ENCODE measurements at regions not wholly inside any gene's neighbourhood (a gene's known extent, or its start where the extent isn't known, plus 50 kb on each side); places are given as distances from the start of the nearest gene placed in this dataset.
"Not testable (repeated sequence)": the region's sequence is repeated elsewhere in the genome, so short reads cannot be mapped to it uniquely, and the experiment has no call there.

DNA sequence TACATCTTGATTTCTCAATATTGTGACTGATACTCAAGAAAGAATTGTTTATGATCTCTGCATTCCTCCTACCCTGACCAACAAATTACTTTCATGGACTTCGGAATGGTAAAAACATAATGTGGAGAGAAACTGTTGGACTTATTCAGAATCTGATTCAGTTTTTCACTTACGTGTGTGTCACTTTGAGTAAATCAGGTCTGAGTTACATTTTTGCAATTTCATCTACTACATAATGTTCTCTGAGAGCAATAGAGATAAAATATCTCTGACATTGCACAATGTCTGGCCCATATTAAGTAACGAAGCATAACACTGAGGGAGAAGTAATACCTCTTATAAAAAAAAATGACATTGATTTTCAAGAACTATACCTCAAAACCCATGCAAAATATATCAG, 1337.9 kb upstream of the CHAC2 start:
- DNase-seq (ENCODE audit: insufficient read length, low spot score) (no peak), FAIRE-seq (no peak)

DNA sequence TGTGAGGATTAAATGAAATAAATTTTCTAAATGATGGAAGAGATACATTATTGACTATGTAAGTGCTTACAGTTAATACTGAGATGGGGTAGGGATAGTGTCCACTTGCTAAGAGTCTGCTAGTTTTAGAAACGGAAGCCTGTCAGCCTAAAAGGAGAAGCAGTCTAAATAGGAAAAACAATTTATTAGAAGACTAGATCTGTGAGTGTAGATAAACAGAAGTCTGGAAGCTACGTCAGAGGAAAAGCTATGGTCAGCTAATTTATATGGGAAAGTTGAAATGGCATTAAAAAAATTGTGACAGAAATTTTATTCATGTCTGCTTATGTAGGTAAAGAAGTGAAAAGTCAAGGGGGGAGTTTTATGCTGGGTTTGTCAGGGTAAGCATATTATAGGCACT, 1338.4 kb upstream of the CHAC2 start:
- FAIRE-seq (no peak), DNase-seq (ENCODE audit: insufficient read length, low spot score) (no peak)

- no peak for DNase-seq (ENCODE audit: insufficient read length, low spot score)
- FAIRE-seq = no peak
These were observed 1339.4 kb upstream of the CHAC2 start for GRCh38 chr2:52428224-52428623.

DNA sequence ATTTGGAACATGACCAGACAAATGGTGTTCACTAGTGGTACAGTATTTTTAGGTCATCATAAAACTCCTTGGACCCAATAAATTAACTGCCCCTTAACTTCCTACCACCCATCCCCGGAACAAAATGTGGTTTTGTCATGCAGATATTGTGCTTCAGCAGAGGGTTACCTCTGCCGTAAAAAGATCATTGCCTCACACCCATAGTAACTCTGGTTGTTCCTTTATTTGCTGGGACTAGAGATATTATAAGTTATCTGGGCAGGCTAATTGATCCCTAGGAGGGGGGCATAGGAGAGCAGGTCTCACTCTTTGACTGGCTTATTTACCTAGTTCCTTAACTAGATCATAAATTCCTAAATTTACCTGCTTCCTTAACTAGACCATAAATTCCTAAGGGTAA, 1343.9 kb upstream of the CHAC2 start:
- DNase-seq (ENCODE audit: insufficient read length, low spot score) (no peak), FAIRE-seq (no peak)

GRCh38 chr2:52423111-52423510, 1344.5 kb upstream of the CHAC2 start:
- FAIRE-seq = no peak
- no peak for DNase-seq (ENCODE audit: insufficient read length, low spot score)

DNA sequence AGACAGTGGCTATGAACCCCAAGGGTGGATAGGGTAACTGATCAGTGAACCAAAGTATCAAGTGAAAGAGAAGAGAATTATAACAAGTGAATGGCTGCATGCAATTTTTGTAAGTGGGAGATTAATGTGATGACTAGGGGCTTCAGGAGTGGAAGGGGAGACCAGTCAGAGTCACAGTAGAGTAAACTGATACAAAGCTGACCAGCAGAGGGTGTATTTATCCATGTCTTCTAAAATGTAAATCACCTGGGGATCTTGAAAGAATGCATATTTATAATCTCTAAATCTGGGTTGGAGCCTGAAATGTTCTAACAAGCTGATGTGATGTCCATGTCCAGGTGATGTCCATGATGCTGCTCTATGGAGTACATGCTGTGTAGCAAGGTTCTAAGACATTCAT, 1351.3 kb upstream of the CHAC2 start:
- no peak for DNase-seq (ENCODE audit: insufficient read length, low spot score)
- no peak for FAIRE-seq

DNA sequence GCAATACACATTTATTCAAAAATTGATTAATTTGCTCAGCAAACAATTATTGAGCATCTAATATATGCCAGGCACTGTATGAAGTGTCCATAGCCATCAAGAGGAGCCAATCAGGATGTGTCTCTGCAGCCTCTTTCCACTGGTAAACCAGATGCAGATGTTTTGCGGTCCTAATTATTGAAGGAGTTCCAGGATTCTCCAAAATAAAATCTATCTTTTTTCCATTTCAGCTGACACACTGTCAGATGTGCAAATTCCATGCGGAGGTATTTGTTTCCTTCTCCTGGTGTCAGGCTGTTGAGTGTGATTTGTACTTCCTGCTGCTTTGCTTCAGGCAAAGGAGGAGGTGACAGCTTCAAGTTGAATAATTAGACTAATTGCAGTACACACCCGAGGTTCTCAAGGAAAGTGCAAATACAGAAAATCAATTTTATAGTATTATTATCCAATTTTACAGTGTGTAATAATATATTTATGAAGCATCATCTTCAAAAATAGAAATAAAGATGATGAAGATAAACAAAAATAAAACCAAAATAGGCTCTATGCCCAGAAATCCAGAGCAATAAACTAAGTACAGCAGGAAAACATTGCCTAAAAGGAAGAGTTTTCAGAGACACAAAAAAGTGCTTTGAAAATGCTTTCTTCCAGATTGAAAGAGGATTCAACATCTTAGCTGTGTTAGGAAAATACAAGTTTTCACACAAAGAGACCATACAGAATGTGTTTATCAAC, 1352.9 kb upstream of the CHAC2 start:
- no peak for FAIRE-seq

GRCh38 chr2:52409308-52410118, 1358.1 kb upstream of the CHAC2 start:
- FAIRE-seq; DNase-seq (ENCODE audit: insufficient read length, low spot score): not testable (repeated sequence)

More for the DNA sequence above, 1352.9 kb upstream of the CHAC2 start:
- no peak for DNase-seq (ENCODE audit: insufficient read length, low spot score)

DNA sequence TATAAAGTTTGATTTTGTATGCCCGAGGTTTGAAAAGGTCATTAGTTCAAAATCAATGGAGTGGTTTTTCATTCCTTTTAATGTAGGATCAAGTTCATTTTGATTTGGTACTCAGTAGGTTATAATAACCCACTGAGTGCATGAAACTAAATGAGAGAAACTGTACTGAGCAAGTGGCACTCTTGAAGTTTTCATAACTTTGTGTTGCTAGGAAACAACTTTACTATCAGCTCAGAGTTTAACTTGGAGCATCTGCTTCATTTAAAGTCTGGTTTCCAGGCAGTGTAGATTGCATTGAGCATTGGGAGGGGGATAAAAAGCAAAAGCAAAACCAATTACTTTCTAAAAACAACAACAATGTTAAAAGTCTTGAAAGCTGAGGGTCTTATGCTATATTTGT, 1361.6 kb upstream of the CHAC2 start:
- no peak for DNase-seq (ENCODE audit: insufficient read length, low spot score)
- FAIRE-seq = no peak

DNA sequence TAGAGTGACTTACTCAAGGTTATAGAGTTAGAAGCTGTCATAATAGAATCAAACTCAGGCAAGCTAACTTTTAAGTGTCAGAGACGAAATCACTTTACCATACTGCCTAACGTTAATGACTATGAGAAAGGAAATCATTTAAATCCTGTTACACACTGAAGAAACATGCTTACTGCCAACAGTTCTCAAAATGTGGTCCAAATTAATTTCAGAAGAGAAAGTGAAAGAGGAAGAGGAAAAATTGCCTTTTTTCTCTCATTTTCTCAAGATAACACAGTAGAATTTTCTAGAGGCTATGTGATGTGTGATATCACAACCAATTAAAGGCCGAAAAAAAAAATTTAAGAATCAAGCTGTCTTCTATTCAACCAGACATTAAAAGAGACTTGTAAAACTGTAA, 1362.7 kb upstream of the CHAC2 start:
- no peak for FAIRE-seq
- DNase-seq (ENCODE audit: insufficient read length, low spot score) = no peak

- FAIRE-seq (no peak), DNase-seq (ENCODE audit: insufficient read length, low spot score) (no peak)
These were observed 1363.6 kb upstream of the CHAC2 start for GRCh38 chr2:52404046-52404445.

GRCh38 chr2:52402128-52402527, 1365.5 kb upstream of the CHAC2 start:
- FAIRE-seq (no peak), DNase-seq (ENCODE audit: insufficient read length, low spot score) (no peak)

- no peak for FAIRE-seq
- DNase-seq (ENCODE audit: insufficient read length, low spot score) = no peak
These were observed 1364.9 kb upstream of the NRXN1 start for GRCh38 chr2:52396836-52397235.

- DNase-seq (ENCODE audit: insufficient read length, low spot score) (no peak), FAIRE-seq (no peak)
These were observed 1364.0 kb upstream of the NRXN1 start for GRCh38 chr2:52395912-52396311.

DNA sequence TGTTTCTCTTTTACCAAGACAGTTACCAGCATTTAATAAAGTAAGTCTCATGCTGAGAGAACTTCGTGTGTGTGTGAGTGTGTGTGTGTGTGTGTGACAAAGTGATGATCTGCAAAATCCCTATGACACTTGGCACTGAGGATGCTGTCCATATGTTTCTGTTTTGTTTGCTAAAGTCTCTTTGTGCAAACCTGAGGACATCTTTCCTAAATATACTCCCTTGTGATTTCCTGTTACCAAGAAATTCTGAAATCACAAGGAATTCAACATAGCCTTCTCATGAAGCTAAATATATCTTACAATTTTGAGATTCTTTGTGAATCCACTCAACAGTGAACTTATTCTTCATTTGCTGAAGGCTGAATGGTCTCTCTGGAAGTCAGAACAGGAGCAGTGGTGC, 1359.7 kb upstream of the NRXN1 start:
- FAIRE-seq (no peak), DNase-seq (ENCODE audit: insufficient read length, low spot score) (no peak)

- FAIRE-seq (no peak), DNase-seq (ENCODE audit: insufficient read length, low spot score) (no peak)
These were observed 1358.7 kb upstream of the NRXN1 start for GRCh38 chr2:52390651-52391050.

DNA sequence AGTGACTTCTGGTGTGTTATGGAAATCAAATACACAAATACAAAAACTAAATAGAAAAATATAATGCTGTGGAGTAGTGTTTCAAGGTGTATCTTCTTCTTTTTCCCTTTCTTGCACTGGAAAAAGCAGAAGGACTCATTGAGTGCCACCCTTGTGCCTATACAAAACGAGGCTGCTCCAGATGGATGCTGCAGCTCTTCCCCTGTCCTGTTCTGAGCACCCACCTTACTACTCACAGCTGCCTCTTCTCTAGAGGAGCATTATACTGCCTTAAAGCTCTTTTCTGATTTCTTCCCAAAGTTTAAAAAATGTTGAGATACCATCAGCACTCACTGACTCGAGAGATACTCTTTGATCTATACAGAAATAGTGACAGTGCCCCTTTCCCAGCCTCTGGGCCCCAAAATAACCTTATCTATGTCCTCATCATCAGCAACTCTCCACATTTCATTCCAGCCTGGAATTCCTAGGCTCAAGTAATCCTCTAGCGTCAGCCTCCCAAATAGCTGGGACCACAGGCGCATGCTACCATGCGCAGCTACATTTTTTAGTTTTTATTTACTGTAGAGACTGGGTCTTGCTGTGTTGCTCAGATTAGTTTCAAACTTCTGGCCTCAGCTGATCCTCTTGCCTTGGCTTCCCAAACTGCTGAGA, 1356.1 kb upstream of the NRXN1 start:
- FAIRE-seq (no peak), DNase-seq (ENCODE audit: insufficient read length, low spot score) (no peak)

GRCh38 chr2:52386433-52387030, 1354.6 kb upstream of the NRXN1 start:
- DNase-seq (ENCODE audit: insufficient read length, low spot score) = no peak
- no peak for FAIRE-seq

DNA sequence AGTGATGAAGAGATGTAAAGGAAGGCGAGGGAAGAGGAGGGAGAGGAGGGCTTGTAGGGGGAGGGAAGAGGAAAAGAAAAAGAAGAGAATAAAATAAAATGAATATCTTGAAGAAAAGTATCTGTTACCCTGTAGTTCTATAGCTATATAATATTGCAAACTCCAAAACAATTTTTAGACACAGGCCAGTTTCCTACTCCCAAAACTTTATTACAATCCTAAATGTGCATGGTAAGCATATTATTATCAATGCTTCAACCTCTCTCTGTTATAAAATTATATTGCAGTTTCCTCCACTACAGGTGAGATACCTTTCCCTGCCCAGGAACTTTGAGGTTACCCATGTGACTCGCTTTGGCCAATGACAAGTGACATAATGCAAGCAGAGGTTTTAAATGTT, 1351.6 kb upstream of the NRXN1 start:
- DNase-seq (ENCODE audit: insufficient read length, low spot score) (no peak), FAIRE-seq (no peak)

DNA sequence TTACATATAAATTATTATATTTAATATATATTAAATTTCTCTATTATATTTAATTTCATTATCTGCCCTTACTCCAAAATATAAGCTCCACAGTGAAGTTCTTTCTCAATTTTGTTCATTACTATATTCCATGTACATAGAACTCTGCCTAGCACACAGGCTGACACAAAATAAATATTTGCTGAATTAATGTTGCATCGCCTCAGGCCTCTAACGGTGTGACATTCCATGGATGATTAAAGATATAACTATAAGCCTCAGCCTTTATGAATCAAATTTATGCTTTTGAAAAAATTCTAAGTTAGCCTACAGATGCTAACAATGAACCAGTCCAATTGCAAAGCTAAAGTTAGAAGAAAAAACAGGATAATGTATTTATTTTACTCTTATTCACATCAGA, 1337.2 kb upstream of the NRXN1 start:
- no peak for FAIRE-seq
- no peak for DNase-seq (ENCODE audit: insufficient read length, low spot score)

DNA sequence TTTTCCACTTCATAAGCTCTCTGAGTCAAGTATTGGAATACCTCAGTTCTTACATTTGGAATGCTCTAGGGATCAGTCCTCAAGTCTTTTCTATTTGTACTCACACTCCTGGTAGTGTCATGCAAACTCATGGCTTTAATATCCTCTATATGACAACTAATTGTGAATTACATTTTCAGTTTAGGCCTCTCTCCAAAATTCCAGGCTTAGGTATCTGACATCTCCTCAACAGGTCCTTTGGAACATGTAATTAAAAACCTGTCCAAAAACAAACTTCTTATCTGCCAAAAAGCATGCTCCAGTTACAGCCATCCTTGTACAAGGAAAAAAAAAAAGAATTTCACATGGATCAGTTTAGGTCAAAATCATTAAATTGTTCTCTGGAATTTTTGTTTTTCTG, 1336.2 kb upstream of the NRXN1 start:
- no peak for DNase-seq (ENCODE audit: insufficient read length, low spot score)
- FAIRE-seq = no peak

All from GM19239 (cell line).